ENCODE measurements at regions not wholly inside any gene's neighbourhood (a gene's known extent, or its start where the extent isn't known, plus 50 kb on each side); places are given as distances from the start of the nearest gene placed in this dataset.

DNA sequence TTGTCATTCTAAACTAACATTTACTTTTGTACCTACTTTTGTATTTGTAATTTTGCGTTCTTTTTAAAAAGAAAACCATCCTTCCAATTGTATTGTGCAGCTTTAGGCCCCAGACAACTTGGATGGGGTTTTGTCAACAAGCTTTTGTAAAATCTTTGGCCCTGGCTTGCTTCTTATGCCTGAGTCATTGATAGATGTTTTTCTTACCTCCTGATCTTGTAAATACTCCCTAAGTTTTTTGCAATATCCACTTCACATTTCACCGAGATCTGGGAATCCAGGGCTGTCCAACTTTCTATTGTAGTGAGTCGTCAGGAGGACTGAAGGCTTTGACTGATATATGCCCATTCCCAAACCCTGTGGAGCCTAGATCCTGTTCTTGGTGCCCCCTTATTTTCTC lies 126.9 kb upstream of the GUCY1A1 start:
- H3K4me3 ChIP-seq (ENCODE audit: low read depth, low read length) = no peak overlapping the region
- in situ Hi-C loops (cut with HindIII; ENCODE audit: low sequenced_read_pairs) = no loop called here
- no peak for DNase-seq (ENCODE audit: low read depth)
- TF ChIP-seq, protein P1, sequence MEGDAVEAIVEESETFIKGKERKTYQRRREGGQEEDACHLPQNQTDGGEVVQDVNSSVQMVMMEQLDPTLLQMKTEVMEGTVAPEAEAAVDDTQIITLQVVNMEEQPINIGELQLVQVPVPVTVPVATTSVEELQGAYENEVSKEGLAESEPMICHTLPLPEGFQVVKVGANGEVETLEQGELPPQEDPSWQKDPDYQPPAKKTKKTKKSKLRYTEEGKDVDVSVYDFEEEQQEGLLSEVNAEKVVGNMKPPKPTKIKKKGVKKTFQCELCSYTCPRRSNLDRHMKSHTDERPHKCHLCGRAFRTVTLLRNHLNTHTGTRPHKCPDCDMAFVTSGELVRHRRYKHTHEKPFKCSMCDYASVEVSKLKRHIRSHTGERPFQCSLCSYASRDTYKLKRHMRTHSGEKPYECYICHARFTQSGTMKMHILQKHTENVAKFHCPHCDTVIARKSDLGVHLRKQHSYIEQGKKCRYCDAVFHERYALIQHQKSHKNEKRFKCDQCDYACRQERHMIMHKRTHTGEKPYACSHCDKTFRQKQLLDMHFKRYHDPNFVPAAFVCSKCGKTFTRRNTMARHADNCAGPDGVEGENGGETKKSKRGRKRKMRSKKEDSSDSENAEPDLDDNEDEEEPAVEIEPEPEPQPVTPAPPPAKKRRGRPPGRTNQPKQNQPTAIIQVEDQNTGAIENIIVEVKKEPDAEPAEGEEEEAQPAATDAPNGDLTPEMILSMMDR (IDR thresholded peaks at IDR 0.05; ENCODE audit: low read depth, low read length, missing control alignments) = no peak

DNA sequence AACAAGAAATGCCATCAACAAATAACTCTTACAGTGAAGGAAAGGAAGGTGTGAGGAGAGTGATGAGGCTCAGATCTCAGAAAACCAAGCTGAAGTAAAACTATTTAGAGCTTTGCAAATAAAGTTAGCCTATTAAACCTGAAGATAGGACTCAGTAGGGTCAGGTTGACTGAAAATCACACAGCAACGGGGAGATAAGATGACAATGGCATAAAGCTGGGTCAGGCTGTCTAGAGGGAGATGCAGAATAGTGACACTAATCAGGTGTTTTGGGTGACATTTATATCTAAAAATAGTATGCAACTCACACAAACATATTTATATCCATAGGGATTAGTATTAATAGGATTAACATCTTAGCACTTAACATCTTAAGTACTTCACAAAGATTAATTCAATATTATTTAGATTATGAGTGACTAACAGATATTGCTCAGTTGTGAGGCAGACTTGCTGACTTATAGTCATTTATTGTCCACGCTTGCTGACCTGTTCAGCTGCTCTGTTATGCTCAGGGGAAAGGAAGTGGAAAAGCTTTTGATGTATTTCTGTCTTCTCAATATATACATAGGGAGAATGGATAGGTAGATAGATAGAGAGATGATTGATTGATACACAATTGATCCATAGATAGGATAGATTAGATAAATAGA lies 130.7 kb upstream of the GUCY1A1 start:
- no peak overlapping the region for H3K4me3 ChIP-seq (ENCODE audit: low read depth, low read length)
- in situ Hi-C loops (cut with HindIII; ENCODE audit: low sequenced_read_pairs) = no loop called here
- no peak for DNase-seq (ENCODE audit: low read depth)
- TF ChIP-seq, protein P1 (IDR thresholded peaks at IDR 0.05; ENCODE audit: low read depth, low read length, missing control alignments) = no peak

DNA sequence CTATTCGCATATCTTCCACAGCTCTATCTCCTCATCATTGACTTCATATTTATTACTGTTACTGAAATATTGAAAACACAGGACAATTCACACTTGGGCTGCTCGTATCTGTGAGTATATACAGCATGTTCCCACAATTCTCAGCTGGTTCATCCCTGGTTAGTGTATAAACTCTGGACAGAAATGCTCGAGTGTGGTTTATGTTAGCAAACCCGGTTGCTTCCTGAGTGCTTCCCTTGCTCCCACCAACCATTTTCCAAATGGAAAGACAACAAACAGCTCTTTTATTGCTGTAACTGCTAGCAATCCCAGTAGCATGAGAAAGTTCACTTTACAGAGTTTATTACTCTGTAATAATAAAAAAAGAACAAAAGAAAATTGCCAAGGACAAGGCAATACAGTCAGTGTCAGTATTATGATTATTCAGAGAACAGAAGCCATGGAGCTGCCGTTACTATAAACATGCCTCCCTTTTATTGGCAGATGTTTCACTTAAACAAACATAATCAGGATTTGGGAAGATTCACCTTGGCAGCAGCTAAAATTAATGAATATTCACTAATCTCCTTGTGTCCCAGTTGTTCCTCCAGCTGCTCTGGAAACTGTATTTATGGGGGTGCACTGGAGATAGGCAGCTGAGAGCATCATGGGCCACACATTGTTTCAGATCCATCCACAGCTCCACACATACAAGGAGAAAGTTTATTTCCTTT lies 134.1 kb upstream of the GUCY1A1 start:
- no peak overlapping the region for H3K4me3 ChIP-seq (ENCODE audit: low read depth, low read length)
- no peak for DNase-seq (ENCODE audit: low read depth)
- TF ChIP-seq, protein P1 (IDR thresholded peaks at IDR 0.05; ENCODE audit: low read depth, low read length, missing control alignments) = no peak
- in situ Hi-C loops (cut with HindIII; ENCODE audit: low sequenced_read_pairs) = no loop called here

DNA sequence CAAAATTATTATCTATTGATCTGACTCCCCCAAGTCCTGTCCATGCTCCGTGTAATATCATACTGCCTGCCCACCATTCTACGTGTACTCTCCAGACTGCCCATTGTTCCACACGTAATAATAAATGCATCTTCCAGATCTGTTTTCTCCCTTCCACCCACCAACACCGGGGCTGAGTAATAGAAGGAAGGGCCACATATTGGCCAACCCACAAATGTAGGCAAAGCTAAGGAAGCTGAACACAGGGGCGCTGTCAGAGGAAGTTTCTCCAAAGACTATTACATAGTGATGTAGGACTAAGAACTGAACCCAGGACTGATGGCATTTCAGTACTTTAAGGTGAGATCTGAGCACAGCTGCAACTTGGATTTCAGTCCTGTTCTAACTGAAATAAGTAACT lies 135.8 kb upstream of the GUCY1A1 start:
- H3K4me3 ChIP-seq (ENCODE audit: low read depth, low read length) = no peak overlapping the region
- in situ Hi-C loops (cut with HindIII; ENCODE audit: low sequenced_read_pairs) = no loop called here
- no peak for DNase-seq (ENCODE audit: low read depth)
- TF ChIP-seq, protein P1 (IDR thresholded peaks at IDR 0.05; ENCODE audit: low read depth, low read length, missing control alignments) = no peak

DNA sequence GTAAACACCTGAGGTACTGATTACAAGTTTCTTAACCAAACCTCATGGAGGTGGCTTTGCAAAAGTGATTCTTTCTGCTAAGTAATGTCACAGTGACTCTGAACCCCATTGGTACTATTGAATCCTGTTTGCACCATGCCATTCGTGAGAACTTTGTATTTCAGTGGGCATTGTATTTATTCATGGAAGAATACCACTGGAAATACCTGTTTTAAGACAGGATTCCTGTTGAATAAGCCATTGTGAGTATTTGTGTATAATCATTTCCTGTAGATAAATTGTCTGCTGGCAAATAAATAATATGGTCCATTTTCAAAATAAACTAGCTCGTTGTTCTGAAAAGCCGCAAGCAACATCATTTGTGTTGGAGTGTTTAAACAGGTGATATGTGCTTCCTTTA lies 136.4 kb upstream of the GUCY1A1 start:
- no peak overlapping the region for H3K4me3 ChIP-seq (ENCODE audit: low read depth, low read length)
- in situ Hi-C loops (cut with HindIII; ENCODE audit: low sequenced_read_pairs) = no loop called here
- DNase-seq (ENCODE audit: low read depth) = no peak
- TF ChIP-seq, protein P1 (IDR thresholded peaks at IDR 0.05; ENCODE audit: low read depth, low read length, missing control alignments) = no peak

DNA sequence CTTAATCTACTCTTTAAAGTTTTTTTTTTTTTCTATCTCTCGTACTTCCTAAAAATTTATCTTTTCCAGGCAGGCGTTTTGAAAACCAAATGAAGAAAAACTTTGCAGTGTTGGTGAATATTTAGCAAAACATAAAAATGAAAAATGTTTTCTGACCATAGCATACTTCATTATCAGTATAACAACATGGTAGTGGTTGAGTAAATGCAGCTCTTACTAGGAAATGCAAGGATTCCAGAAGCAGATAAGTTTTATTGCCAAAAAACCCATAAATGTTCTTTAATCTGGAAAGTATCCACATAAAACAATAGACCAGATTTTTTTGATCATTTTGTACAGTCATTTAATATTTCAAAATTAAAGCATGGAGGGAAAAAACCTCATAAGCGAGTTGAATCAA lies 136.9 kb upstream of the GUCY1A1 start:
- in situ Hi-C loops (cut with HindIII; ENCODE audit: low sequenced_read_pairs) = no loop called here
- no peak for DNase-seq (ENCODE audit: low read depth)
- TF ChIP-seq, protein P1 (IDR thresholded peaks at IDR 0.05; ENCODE audit: low read depth, low read length, missing control alignments) = no peak
- no peak overlapping the region for H3K4me3 ChIP-seq (ENCODE audit: low read depth, low read length)
